GM12878 (cell line): ENCODE measurements at regions not wholly inside any gene's neighbourhood (a gene's known extent, or its start where the extent isn't known, plus 50 kb on each side); places are given as distances from the start of the nearest gene placed in this dataset.

ENCODE experiments used
- ATAC-seq: fragments of 200-7000 bp; cut with Tn5 transposase; 3 replicates; pipeline ENCODE4 v1.9.1; 2020; ENCODE audit warnings: mild to moderate bottlenecking, moderate library complexity
- BruUV-seq: library from RNA; stranded (reverse); fragments of 400-500 nt; replicated peaks from 2 replicates; lab custom pipeline; 2021; lab: Mats Ljungman, UMichigan
- CTCF ChIA-PET: fragments of 300-600 bp; sonication (Branson Sonifier 250); formaldehyde crosslinking; extraction: SDS; loops from one replicate; lab custom pipeline; 2021; ENCODE audit warnings: inconsistent platforms; lab: Yijun Ruan, JAX
- POLR2A ChIA-PET: fragments of 350-600 bp; formaldehyde crosslinking; extraction: SDS; loops from one replicate; lab custom pipeline; 2021; ENCODE audit warnings: inconsistent platforms; lab: Charles Lee
- RAD21 ChIA-PET: fragments of 300-600 bp; sonication (Branson Sonifier 250); formaldehyde crosslinking; loops from one replicate; lab custom pipeline; 2023; ENCODE audit warnings: antibody characterized with exemption; ENCODE audit not compliant: unreplicated experiment; lab: Charles Lee
- SMC1A ChIA-PET: fragments of 300-600 bp; sonication (Branson Sonifier 250); formaldehyde crosslinking; loops from one replicate; lab custom pipeline; 2023; ENCODE audit not compliant: unreplicated experiment, uncharacterized antibody; lab: Charles Lee
- DNase-seq: peaks from one replicate; pipeline ENCODE4 v3.0.0-alpha.2; 2011; ENCODE audit warnings: low read depth, low spot score
- FAIRE-seq: peaks from 3 replicates; lab custom pipeline; 2011; peaks lifted over from hg19 to GRCh38; lab: Jason Lieb, UNC
- H2AFZ ChIP-seq: 2 replicates; pipeline ENCODE4 v1.6.0; 2011; ENCODE audit warnings: low read depth, low read length, control low read depth; ENCODE audit not compliant: control insufficient read depth
- H3K27ac ChIP-seq: 2 replicates; pipeline ENCODE4 v1.5.1; 2011; ENCODE audit warnings: control low read depth; ENCODE audit not compliant: control insufficient read depth, insufficient read depth
- H3K27me3 ChIP-seq, 2 experiments: replicated peaks in 1 of 2; 2 replicates each; pipeline versions ENCODE4 v1.6.0 to v1.6.1; 2011; ENCODE audit warnings: low read length in 1 of 2; ENCODE audit not compliant: control insufficient read depth in 2 of 2, insufficient read depth in 2 of 2
- H3K36me3 ChIP-seq, 2 experiments: 2 replicates each; pipeline ENCODE4 v1.5.1; 2011; ENCODE audit warnings: low read length in 1 of 2; ENCODE audit not compliant: control insufficient read depth in 2 of 2, insufficient read depth in 2 of 2
- H3K4me1 ChIP-seq: 2 replicates; pipeline ENCODE4 v1.6.1; 2011; ENCODE audit warnings: mild to moderate bottlenecking, low read length, moderate library complexity, mixed read lengths; ENCODE audit not compliant: control insufficient read depth, insufficient read depth
- H3K4me2 ChIP-seq: 2 replicates; pipeline ENCODE4 v1.6.0; 2011; ENCODE audit warnings: control low read depth; ENCODE audit not compliant: control insufficient read depth, insufficient read depth
- H3K4me3 ChIP-seq: fragments of 200-600 bp; sonication (generic); 2 replicates; pipeline ENCODE4 v1.5.1; 2016
- H3K79me2 ChIP-seq: 2 replicates; pipeline ENCODE4 v1.6.0; 2011; ENCODE audit warnings: low read length; ENCODE audit not compliant: control insufficient read depth, insufficient read depth
- H3K9ac ChIP-seq: 2 replicates; pipeline ENCODE4 v1.8.0; 2011; ENCODE audit warnings: low read length, control low read depth, mixed read lengths; ENCODE audit not compliant: control insufficient read depth, insufficient read depth
- H3K9me3 ChIP-seq: replicated peaks from 3 replicates; pipeline ENCODE4 v1.5.1; 2011; ENCODE audit warnings: mild to moderate bottlenecking, low read length; ENCODE audit not compliant: control insufficient read depth, insufficient read depth
- H4K20me1 ChIP-seq: 2 replicates; pipeline ENCODE4 v1.6.0; 2011; ENCODE audit not compliant: control insufficient read depth, insufficient read depth
- PKNOX1 ChIP-seq: fragments of 450-650 bp; IDR thresholded peaks from 2 replicates; pipeline ENCODE4 v1.6.1; 2016; ENCODE audit warnings: mild to moderate bottlenecking
- RELB ChIP-seq: fragments of 450-650 bp; IDR thresholded peaks from 2 replicates; pipeline ENCODE4 v1.6.1; 2017; ENCODE audit warnings: low read depth, mild to moderate bottlenecking, moderate library complexity
- SRF ChIP-seq, 2 experiments: IDR thresholded peaks; 2 replicates each; pipeline ENCODE4 v1.6.1; 2011; ENCODE audit warnings: low read depth in 2 of 2, low read length in 2 of 2, mild to moderate bottlenecking in 1 of 2, moderate library complexity in 1 of 2
- SUZ12 ChIP-seq: fragments of 200-600 bp; sonication (generic); IDR thresholded peaks from one replicate; pipeline ENCODE4 v1.6.1; 2018; ENCODE audit warnings: antibody characterized with exemption, mild to moderate bottlenecking; ENCODE audit not compliant: unreplicated experiment
- TCF12 ChIP-seq: IDR thresholded peaks from 2 replicates; pipeline ENCODE4 v1.6.1; 2011; ENCODE audit warnings: low read depth, mild to moderate bottlenecking, low read length
- ZBED1 ChIP-seq: IDR thresholded peaks from 2 replicates; pipeline ENCODE4 v1.6.1; 2016; ENCODE audit warnings: borderline replicate concordance
- ZNF592 ChIP-seq: fragments of 450-650 bp; IDR thresholded peaks from 2 replicates; pipeline ENCODE4 v1.6.1; 2017; ENCODE audit warnings: mild to moderate bottlenecking, moderate library complexity
- in situ Hi-C: fragments of 300-500 bp; cut with MboI; formaldehyde crosslinking; loops from 9 replicates; pipeline ENCODE4 v1.14.3; 2018; ENCODE audit warnings: mixed read lengths
- intact Hi-C: fragments of 100-400 bp; cut with micrococcal nuclease; formaldehyde crosslinking; loops from one replicate; pipeline ENCODE4 v1.14.2; 2022; ENCODE audit not compliant: unreplicated experiment

GRCh38 chr12:84636801-84637290 is 275.8 kb downstream of the SLC6A15 start:
- no peak overlapping the region for H3K27ac ChIP-seq
- FAIRE-seq: no peak
- H2AFZ ChIP-seq: no peak overlapping the region
- DNase-seq: no peak
- H4K20me1 ChIP-seq: no peaks in the 10 kb centered on the region
- H3K4me2 ChIP-seq: no peak overlapping the region
- ChIA-PET POLR2A (no interaction called here), CTCF (no interaction called here), RAD21 (no interaction called here), SMC1A (no interaction called here)
- H3K36me3 ChIP-seq: no peaks in the 10 kb centered on the region
- TF ChIP-seq ZBED1 (no peak), ZNF592 (no peak), TCF12 (no peak), RELB (no peak), SUZ12 (no peak), SRF (IDR thresholded peaks at IDR 0.05; ENCODE audit: low read depth in 2 of 2, low read length in 2 of 2) (no peak), PKNOX1 (no peak)
- H3K27me3 ChIP-seq: no peaks in the 10 kb centered on the region
- no peaks in the 10 kb centered on the region for H3K9me3 ChIP-seq
- H3K4me1 ChIP-seq: no peaks in the 10 kb centered on the region
- intact Hi-C loops (no loop called here), in situ Hi-C loops (no loop called here)
- no peak for ATAC-seq
- H3K4me3 ChIP-seq: no peak overlapping the region
- no TSS peak for BruUV-seq
- no peak overlapping the region for H3K9ac ChIP-seq
- no peaks in the 10 kb centered on the region for H3K79me2 ChIP-seq
